HG03064 (cell line): ENCODE measurements at regions not wholly inside any gene's neighbourhood (a gene's known extent, or its start where the extent isn't known, plus 50 kb on each side); places are given as distances from the start of the nearest gene placed in this dataset.

Source experiments
- ATAC-seq: cut with Tn5 transposase; IDR thresholded peaks from one replicate; pipeline ENCODE4 v1.9.1; 2021; ENCODE audit warnings: low read depth; ENCODE audit not compliant: unreplicated experiment

GRCh38 chr9:85430659-85431338 lies 311.0 kb downstream of the AGTPBP1 start:
- no peak for ATAC-seq

- no peak for ATAC-seq
Measured at GRCh38 chr9:85428230-85428629, 313.5 kb downstream of the AGTPBP1 start.

DNA sequence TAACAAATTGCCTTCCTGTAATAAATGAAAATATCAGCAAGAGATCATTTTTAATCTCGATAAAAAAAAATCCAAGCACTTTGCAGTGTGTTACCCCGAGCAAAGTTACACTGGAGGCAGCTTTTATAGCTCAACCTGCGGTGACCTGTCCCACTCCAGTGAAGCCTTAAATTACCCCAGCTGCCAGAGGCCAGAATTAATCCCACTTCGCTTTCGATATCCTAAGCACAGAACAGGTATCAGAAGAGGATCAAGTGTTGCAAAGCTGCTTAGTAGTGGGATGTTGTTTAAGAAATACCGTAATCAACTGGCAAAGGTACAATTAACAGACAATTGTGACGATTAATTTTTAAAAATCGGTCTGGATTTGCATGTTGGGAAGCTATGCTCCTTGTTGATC lies 314.0 kb downstream of the AGTPBP1 start:
- ATAC-seq, result no peak

GRCh38 chr9:85425153-85425611 lies 316.6 kb downstream of the AGTPBP1 start:
- ATAC-seq, result no peak

DNA sequence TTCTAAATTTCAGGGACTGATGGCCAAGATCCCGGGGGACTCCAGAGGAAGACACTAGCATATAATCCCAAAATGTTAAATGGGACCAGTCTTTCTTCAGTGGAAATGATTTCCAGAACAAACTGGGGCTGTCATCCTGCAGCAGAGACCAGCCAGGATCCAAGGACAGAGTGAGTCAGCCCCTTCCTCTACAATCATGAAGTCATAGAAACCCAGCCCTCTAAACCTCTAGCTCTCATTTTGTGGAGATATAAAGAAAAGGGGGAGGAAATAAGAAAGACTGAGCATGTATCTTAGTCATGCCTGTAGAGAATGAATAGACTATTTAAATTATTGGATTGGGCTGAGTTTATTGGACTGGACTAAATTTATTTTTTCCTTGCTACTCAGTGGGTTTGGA lies 318.3 kb downstream of the AGTPBP1 start:
- ATAC-seq, result no peak

DNA sequence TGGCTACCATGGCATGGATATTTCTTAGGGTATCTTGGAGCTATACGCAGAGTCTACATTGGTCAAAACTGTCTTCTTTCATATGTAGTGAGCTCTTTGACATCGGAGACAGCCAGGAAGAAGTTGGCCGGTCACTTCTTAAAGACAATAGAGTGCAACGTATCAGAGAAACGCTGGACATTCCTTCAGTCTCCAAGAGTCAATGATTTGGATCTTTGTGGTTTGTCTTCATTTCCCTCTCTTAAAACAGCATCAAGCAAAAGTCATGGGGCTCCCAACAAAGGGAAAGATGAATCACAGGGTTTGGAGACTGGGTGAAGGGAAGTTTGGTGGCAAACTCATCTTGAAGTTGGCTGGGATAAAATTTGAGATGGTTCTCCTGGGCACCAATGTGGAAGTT lies 320.1 kb downstream of the AGTPBP1 start:
- ATAC-seq, result no peak

GRCh38 chr9:85420750-85421149 lies 321.0 kb downstream of the AGTPBP1 start:
- no peak for ATAC-seq

DNA sequence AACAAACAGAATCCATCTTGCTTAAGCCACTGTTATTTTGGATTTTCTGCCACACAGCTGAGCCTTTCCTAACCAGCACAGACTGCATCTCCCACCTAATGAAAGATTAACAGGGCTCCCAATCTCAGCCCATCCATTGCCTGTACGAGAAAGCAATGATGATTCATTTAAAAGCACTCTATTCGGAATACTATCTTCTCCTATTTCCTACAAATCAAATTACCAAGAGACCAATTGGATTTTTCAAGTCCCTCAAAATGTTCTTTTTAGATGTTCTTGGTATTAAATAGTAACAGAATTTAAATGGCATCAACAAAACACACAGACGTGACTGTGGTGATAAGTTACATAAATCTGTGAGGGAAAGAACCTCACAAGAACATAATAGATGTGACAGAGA lies 324.1 kb downstream of the AGTPBP1 start:
- no peak for ATAC-seq

DNA sequence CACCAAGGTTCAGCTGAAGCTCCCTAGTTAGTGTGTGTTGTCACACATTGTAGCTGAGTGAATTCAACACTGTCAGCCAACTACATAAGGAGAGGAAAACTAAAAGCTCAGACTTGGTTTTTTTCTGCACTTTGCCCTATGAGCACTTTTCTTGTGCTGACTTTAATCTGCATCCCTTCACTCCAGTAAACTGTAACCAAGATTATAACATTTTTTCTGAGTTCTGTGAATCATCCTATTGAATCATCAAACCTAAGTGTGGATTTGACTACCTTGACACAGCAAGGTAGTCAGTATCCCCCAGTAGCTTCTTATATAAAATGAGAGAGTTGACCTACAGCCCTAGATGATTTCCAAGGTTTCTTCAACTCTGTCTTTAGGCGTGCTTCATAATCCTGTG lies 325.0 kb downstream of the AGTPBP1 start:
- no peak for ATAC-seq

DNA sequence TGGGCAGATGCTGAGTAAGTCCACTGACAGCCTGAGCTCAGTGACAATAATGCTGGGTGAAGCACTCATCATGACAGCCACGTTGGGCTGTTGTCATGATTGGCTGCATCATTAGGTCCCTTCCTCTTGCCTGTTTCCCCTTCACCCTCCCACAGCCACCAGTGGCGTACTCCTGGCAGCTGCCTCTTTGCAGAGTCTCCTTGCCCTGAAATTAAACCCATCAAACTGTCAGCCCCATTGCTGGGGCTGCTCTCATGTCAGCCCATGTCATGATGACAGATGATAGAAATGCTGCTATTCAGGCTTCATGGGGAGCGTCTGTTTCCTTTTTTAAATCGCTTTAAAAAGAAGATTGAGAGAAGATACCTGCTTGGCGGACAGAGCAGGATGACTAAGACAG lies 327.4 kb downstream of the AGTPBP1 start:
- ATAC-seq, result no peak

GRCh38 chr9:85408494-85408893 lies 333.3 kb downstream of the AGTPBP1 start:
- no peak for ATAC-seq

- ATAC-seq, result no peak
Measured at GRCh38 chr9:85405566-85405950, 336.2 kb downstream of the AGTPBP1 start.

GRCh38 chr9:85404911-85405565 lies 336.7 kb downstream of the AGTPBP1 start:
- no peak for ATAC-seq

GRCh38 chr9:85402551-85402950 lies 339.2 kb downstream of the AGTPBP1 start:
- no peak for ATAC-seq

- no peak for ATAC-seq
Measured at GRCh38 chr9:85401998-85402397, 339.8 kb downstream of the AGTPBP1 start.

- ATAC-seq, result no peak
Measured at GRCh38 chr9:85397005-85397404, 344.7 kb downstream of the AGTPBP1 start.

DNA sequence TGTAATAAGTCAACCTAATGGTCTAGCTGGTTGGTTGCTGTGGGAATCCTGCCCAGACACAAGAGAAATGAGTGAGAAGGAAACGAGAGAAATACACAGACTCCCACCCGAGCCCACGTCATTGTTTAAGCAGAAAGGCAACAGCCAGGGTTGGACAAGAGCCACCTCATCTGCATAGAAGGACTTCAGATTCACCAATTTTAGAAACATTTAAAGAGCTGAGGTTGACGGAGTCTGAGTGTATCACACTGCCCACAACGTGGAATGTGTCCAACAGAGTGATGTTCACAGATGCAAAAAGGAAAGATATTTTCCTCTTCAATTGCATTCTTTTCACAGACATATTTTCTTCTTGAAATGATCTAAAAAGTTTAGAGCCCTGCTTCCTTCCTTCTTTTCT lies 349.5 kb downstream of the AGTPBP1 start:
- no peak for ATAC-seq

- ATAC-seq, result no peak
Measured at GRCh38 chr9:85377731-85378289, 363.9 kb downstream of the AGTPBP1 start.

DNA sequence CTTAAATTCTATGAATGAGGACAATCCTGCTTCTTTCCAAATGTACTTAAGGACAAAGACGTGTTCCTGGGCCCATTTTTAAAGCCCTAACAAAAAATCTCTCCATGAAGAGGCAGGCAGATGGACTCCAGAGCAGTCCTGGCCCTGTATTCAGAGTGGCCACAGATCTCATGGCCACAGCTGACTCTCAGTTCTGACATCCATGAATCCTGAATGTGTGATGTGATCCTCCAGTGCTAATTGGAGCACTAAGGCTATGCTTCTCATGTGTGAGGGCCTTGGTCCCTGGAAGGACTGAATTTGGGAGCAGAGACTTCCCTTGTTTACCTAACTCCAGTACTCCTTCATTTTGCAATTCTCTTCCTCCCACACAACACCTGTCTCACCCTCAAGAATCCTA lies 373.0 kb downstream of the AGTPBP1 start:
- ATAC-seq, result no peak

DNA sequence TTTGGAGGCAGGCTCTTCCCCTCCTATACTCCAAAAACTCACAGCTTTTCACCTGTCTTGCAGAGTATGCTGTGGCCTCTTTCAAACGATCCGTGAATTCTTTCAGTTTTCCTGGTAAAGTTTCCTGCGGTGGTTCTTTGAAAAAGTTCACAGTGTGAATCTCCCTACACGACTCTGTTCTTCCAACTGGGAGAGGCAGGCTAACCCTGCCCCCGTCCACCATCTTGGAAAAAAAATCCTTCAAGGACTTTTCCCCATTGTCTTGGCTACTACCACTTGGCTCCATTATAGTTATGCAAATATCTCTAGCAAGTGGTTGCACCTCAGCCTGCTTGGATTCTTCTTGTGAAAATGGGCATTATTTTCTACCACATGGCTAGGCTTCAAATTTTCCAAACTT lies 382.6 kb downstream of the AGTPBP1 start:
- ATAC-seq, result no peak

DNA sequence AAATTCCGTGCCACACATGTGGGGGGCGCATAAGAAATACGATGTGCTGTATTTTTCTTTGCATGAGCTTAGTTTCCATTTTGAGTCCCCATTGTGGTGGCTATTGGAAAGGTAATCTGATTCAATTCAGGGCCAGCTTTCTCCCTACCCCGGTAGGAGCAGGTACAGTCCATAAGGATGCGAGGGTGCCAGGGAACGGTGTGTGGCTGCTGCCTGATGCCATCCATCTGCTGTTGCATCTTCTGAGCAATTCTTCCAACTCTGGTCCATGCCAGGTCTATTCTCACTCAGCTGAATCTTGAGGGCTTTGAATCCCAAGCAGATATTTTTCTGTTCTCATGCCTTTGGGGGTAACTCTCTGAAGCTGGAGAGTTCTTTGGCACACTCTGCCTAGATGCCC lies 392.7 kb downstream of the AGTPBP1 start:
- ATAC-seq, result no peak

- ATAC-seq, result no peak
Measured at GRCh38 chr9:85347541-85347940, 394.2 kb downstream of the AGTPBP1 start.
